PC-3 (cell line): ENCODE measurements at regions not wholly inside any gene's neighbourhood (a gene's known extent, or its start where the extent isn't known, plus 50 kb on each side); places are given as distances from the start of the nearest gene placed in this dataset.
"Not testable (repeated sequence)": the region's sequence is repeated elsewhere in the genome, so short reads cannot be mapped to it uniquely, and the experiment has no call there.

ENCODE experiments used
- ATAC-seq: fragments of 200-7000 bp; cut with Tn5 transposase; 2 replicates; pipeline ENCODE4 v1.9.1; 2020; ENCODE audit warnings: mild to moderate bottlenecking, moderate library complexity
- BruUV-seq: library from RNA; stranded (reverse); fragments of 400-500 nt; replicated peaks from 2 replicates; lab custom pipeline; 2021; lab: Mats Ljungman, UMichigan
- CTCF ChIA-PET: fragments of 300-600 bp; sonication (Branson Sonifier 250); formaldehyde crosslinking; loops from one replicate; lab custom pipeline; 2022; ENCODE audit warnings: antibody characterized with exemption; lab: Charles Lee
- POLR2A ChIA-PET: fragments of 300-600 bp; sonication (Branson Sonifier 250); formaldehyde crosslinking; loops from one replicate; lab custom pipeline; 2022; ENCODE audit warnings: antibody characterized with exemption; ENCODE audit not compliant: unreplicated experiment; lab: Charles Lee
- DNase-seq: peaks from one replicate; pipeline ENCODE4 v3.0.0-alpha.2; 2015
- H2AFZ ChIP-seq: fragments of 300-600 bp; sonication (generic); 2 replicates; pipeline ENCODE4 v1.6.0; 2016; ENCODE audit warnings: antibody characterized with exemption, low read length
- H3F3A ChIP-seq: fragments of 300-600 bp; sonication (generic); one replicate; pipeline ENCODE4 v1.6.0; 2017; ENCODE audit warnings: antibody characterized with exemption, low read length, control low read depth, mild to moderate bottlenecking; ENCODE audit not compliant: unreplicated experiment
- H3K27ac ChIP-seq: fragments of 300-600 bp; sonication (generic); 2 replicates; pipeline ENCODE4 v1.5.1; 2016; ENCODE audit warnings: mild to moderate bottlenecking, low read length
- H3K27me3 ChIP-seq: fragments of 300-600 bp; sonication (generic); 2 replicates; pipeline ENCODE4 v1.6.1; 2016; ENCODE audit warnings: low read length, mixed read lengths
- H3K36me3 ChIP-seq: fragments of 300-600 bp; sonication (generic); 2 replicates; pipeline ENCODE4 v1.6.1; 2016; ENCODE audit warnings: low read depth, mixed run types, low read length, mixed read lengths
- H3K4me1 ChIP-seq: fragments of 300-600 bp; sonication (generic); 2 replicates; pipeline ENCODE4 v1.5.1; 2016; ENCODE audit warnings: low read length; ENCODE audit not compliant: insufficient read depth
- H3K4me2 ChIP-seq: fragments of 300-600 bp; sonication (generic); 2 replicates; pipeline ENCODE4 v1.6.0; 2016; ENCODE audit warnings: low read length
- H3K4me3 ChIP-seq: fragments of 300-600 bp; sonication (generic); 2 replicates; pipeline ENCODE4 v1.5.1; 2016; ENCODE audit warnings: mild to moderate bottlenecking, low read length, mixed read lengths
- H3K79me2 ChIP-seq: fragments of 300-600 bp; sonication (generic); 2 replicates; pipeline ENCODE4 v1.6.1; 2017; ENCODE audit warnings: low read length, mixed read lengths
- H3K9ac ChIP-seq: fragments of 300-600 bp; sonication (generic); 2 replicates; pipeline ENCODE4 v1.6.0; 2016; ENCODE audit warnings: mild to moderate bottlenecking, low read length
- H3K9me2 ChIP-seq: fragments of 300-600 bp; sonication (generic); replicated peaks from 2 replicates; pipeline ENCODE4 v1.6.1; 2016; ENCODE audit warnings: mixed run types, low read length, mixed read lengths
- H3K9me3 ChIP-seq: fragments of 300-600 bp; sonication (generic); 2 replicates; pipeline ENCODE4 v1.6.1; 2016; ENCODE audit warnings: low read length, mixed read lengths
- H4K20me1 ChIP-seq: fragments of 300-600 bp; sonication (generic); 2 replicates; pipeline ENCODE4 v1.6.1; 2016; ENCODE audit warnings: low read length, mixed read lengths
- EZH2 ChIP-seq: fragments of 300-600 bp; sonication (generic); IDR thresholded peaks from one replicate; pipeline ENCODE4 v1.6.1; 2017; ENCODE audit warnings: antibody characterized with exemption, mild to moderate bottlenecking, low read length; ENCODE audit not compliant: unreplicated experiment
- EZH2phosphoT487 ChIP-seq: fragments of 300-600 bp; sonication (generic); IDR thresholded peaks from 2 replicates; pipeline ENCODE4 v1.6.1; 2018; ENCODE audit warnings: mild to moderate bottlenecking, antibody characterized with exemption, low read length, borderline replicate concordance
- intact Hi-C: fragments of 100-400 bp; cut with micrococcal nuclease; formaldehyde crosslinking; loops from 2 replicates; pipeline ENCODE4 v1.9.0; 2023
- TF ChIP-seq, protein P1 (sequence below): fragments of 300-600 bp; sonication (generic); conservative IDR thresholded peaks from 2 replicates; pipeline ENCODE4 v1.5.1; 2017; ENCODE audit warnings: antibody characterized with exemption, low read depth, mild to moderate bottlenecking, low read length

DNA sequence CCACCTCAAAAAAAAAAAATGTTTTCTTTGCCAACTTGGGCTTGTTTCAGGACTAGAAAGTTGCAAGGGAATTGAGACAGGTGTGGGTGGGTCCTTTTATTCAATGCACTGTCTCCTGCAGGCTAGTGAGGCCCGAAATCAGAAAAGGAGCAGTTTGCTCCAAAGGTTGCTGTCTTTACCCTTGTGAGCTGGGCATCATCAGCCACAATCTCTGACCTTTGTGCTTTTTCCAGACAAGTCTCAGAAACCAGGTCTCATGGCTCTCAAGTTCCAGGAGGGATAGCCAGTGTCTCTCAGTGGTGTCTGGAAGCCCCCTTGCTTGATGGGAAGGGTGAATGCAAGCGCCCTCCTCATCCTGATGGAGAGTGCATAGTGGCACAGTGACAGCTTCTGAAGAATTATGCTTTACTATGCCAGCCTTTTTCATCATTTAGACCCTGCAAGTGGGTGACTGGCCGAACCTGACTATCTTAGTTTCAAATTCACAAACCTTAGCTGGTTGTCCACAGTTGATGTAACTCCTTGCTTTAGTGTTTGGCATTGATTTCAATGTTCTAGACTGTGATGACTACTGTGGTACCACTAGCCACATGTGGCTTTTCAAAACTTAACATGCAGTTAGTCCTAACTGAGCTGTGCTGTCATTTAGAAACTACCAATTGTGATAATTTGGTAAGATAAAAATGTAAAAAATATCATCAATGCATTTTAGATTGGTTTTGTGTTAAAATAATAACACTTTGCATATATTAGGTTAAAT, 468.6 kb downstream of the GADD45G start:
- Histone ChIP-seq H3K27ac (no peak overlapping the region), H3K79me2 (no peaks in the 10 kb centered on the region), H3F3A (no peaks in the 10 kb centered on the region), H3K9me3 (no peaks in the 10 kb centered on the region), H3K27me3 (peaks cover 5% of the 10 kb centered on the region; the same call in 1 of the 2 replicates), H3K36me3 (no peaks in the 10 kb centered on the region), H2AFZ (no peak overlapping the region), H3K4me1 (no peaks in the 10 kb centered on the region), H4K20me1 (no peaks in the 10 kb centered on the region), H3K9me2 (no peaks in the 10 kb centered on the region), H3K4me3 (no peak overlapping the region), H3K9ac (no peak overlapping the region), H3K4me2 (no peak overlapping the region)
- no TSS peak for BruUV-seq
- DNase-seq (no peak), ATAC-seq (no peak)
- ChIA-PET POLR2A (no interaction called here), CTCF (no interaction called here)
- TF ChIP-seq EZH2phosphoT487 (no peak), EZH2 (no peak)
- intact Hi-C loops, result no loop called here

DNA sequence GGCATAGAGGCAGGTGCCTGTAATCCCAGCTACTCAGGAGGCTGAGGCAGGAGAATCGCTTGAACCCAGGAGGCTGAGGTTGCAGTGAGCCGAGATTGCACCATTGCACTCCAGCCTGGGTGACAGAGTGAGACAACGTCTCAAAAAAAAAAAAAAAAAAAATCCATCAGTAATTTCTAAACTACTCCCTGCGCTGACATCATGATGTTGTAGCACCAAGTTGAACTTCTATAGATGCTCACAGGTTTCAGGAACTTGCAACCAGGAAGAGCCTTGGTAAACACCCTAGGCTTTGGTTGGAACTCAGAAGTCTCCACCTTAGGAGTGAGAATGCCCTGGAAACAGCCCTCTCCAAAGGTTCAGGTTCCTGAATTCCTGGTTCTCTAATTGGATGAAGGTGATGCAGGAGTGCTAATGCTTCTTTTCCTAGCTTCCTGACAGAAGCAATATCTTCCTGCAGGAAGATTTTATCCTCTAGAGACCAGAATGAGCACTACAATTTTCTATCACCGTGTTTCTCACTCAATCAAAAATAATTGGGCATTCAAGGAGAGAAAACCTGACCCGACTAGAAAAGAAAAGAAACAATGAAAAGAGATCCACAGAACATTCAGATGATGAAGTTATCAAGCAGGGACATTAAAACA, 469.6 kb downstream of the GADD45G start:
- no TSS peak for BruUV-seq
- CTCF ChIA-PET, result no interaction called here
- H3K9me3 ChIP-seq, result no peaks in the 10 kb centered on the region

DNA sequence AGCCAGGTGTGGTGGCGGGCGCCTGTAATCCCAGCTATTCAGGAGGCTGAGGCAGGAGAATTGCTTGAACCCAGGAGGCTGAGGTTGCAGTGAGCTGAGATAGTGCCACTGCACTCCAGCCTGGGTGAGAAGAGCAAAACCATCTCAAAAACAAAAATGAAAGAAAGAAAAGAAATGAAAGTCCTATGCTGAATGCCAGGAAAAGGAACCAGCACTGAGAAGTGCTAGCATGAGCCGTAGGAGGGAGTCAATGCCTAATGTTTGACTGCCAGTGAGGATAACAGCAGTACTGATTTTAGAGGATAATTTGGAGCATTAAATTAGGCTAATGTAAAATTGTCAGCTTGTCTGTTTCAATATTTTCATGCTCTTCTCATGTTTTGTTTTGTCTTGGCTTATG, 472.8 kb downstream of the GADD45G start:
- H3K27me3 ChIP-seq, H3K4me3 ChIP-seq, H3K9me2 ChIP-seq, DNase-seq, H3K79me2 ChIP-seq, POLR2A ChIA-PET, H3K4me1 ChIP-seq, H3K36me3 ChIP-seq, H2AFZ ChIP-seq, BruUV-seq, H4K20me1 ChIP-seq, ATAC-seq, H3K27ac ChIP-seq, H3F3A ChIP-seq, H3K9me3 ChIP-seq, intact Hi-C loops, H3K4me2 ChIP-seq, H3K9ac ChIP-seq: not testable (repeated sequence)
- CTCF ChIA-PET, result interaction anchor here (0.6 kb wide), 1 partner anchor 97 kb away, joined by 4 read pairs; no protein-coding TSS in a partner anchor

More for the DNA sequence above, 469.6 kb downstream of the GADD45G start:
- Histone ChIP-seq H3K27ac (no peak overlapping the region), H3K36me3 (no peaks in the 10 kb centered on the region), H3F3A (no peaks in the 10 kb centered on the region), H3K4me1 (no peaks in the 10 kb centered on the region), H3K79me2 (no peaks in the 10 kb centered on the region), H4K20me1 (no peaks in the 10 kb centered on the region), H3K9me2 (no peaks in the 10 kb centered on the region), H3K4me2 (no peak overlapping the region), H3K27me3 (peaks cover 5% of the 10 kb centered on the region; the same call in 1 of the 2 replicates), H3K9ac (no peak overlapping the region), H3K4me3 (no peak overlapping the region), H2AFZ (no peak overlapping the region)
- intact Hi-C loops, result no loop called here
- TF ChIP-seq, protein P1, sequence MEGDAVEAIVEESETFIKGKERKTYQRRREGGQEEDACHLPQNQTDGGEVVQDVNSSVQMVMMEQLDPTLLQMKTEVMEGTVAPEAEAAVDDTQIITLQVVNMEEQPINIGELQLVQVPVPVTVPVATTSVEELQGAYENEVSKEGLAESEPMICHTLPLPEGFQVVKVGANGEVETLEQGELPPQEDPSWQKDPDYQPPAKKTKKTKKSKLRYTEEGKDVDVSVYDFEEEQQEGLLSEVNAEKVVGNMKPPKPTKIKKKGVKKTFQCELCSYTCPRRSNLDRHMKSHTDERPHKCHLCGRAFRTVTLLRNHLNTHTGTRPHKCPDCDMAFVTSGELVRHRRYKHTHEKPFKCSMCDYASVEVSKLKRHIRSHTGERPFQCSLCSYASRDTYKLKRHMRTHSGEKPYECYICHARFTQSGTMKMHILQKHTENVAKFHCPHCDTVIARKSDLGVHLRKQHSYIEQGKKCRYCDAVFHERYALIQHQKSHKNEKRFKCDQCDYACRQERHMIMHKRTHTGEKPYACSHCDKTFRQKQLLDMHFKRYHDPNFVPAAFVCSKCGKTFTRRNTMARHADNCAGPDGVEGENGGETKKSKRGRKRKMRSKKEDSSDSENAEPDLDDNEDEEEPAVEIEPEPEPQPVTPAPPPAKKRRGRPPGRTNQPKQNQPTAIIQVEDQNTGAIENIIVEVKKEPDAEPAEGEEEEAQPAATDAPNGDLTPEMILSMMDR, result no peak
- no peak for TF ChIP-seq EZH2
- no peak for TF ChIP-seq EZH2phosphoT487
- POLR2A ChIA-PET, result no interaction called here
- ATAC-seq (no peak), DNase-seq (no peak)
